GM12878 (cell line): ENCODE measurements at regions not wholly inside any gene's neighbourhood (a gene's known extent, or its start where the extent isn't known, plus 50 kb on each side); places are given as distances from the start of the nearest gene placed in this dataset.

ENCODE experiments used
- ATAC-seq: fragments of 200-7000 bp; cut with Tn5 transposase; 3 replicates; pipeline ENCODE4 v1.9.1; 2020; ENCODE audit warnings: mild to moderate bottlenecking, moderate library complexity
- BruUV-seq: library from RNA; stranded (reverse); fragments of 400-500 nt; replicated peaks from 2 replicates; lab custom pipeline; 2021; lab: Mats Ljungman, UMichigan
- CTCF ChIA-PET: fragments of 300-600 bp; sonication (Branson Sonifier 250); formaldehyde crosslinking; extraction: SDS; loops from one replicate; lab custom pipeline; 2021; ENCODE audit warnings: inconsistent platforms; lab: Yijun Ruan, JAX
- POLR2A ChIA-PET: fragments of 350-600 bp; formaldehyde crosslinking; extraction: SDS; loops from one replicate; lab custom pipeline; 2021; ENCODE audit warnings: inconsistent platforms; lab: Charles Lee
- RAD21 ChIA-PET: fragments of 300-600 bp; sonication (Branson Sonifier 250); formaldehyde crosslinking; loops from one replicate; lab custom pipeline; 2023; ENCODE audit warnings: antibody characterized with exemption; ENCODE audit not compliant: unreplicated experiment; lab: Charles Lee
- SMC1A ChIA-PET: fragments of 300-600 bp; sonication (Branson Sonifier 250); formaldehyde crosslinking; loops from one replicate; lab custom pipeline; 2023; ENCODE audit not compliant: unreplicated experiment, uncharacterized antibody; lab: Charles Lee
- DNase-seq: peaks from one replicate; pipeline ENCODE4 v3.0.0-alpha.2; 2011; ENCODE audit warnings: low read depth, low spot score
- FAIRE-seq: peaks from 3 replicates; lab custom pipeline; 2011; peaks lifted over from hg19 to GRCh38; lab: Jason Lieb, UNC
- H2AFZ ChIP-seq: 2 replicates; pipeline ENCODE4 v1.6.0; 2011; ENCODE audit warnings: low read depth, low read length, control low read depth; ENCODE audit not compliant: control insufficient read depth
- H3K27ac ChIP-seq: 2 replicates; pipeline ENCODE4 v1.5.1; 2011; ENCODE audit warnings: control low read depth; ENCODE audit not compliant: control insufficient read depth, insufficient read depth
- H3K27me3 ChIP-seq, 2 experiments: replicated peaks in 1 of 2; 2 replicates each; pipeline versions ENCODE4 v1.6.0 to v1.6.1; 2011; ENCODE audit warnings: low read length in 1 of 2; ENCODE audit not compliant: control insufficient read depth in 2 of 2, insufficient read depth in 2 of 2
- H3K36me3 ChIP-seq, 2 experiments: 2 replicates each; pipeline ENCODE4 v1.5.1; 2011; ENCODE audit warnings: low read length in 1 of 2; ENCODE audit not compliant: control insufficient read depth in 2 of 2, insufficient read depth in 2 of 2
- H3K4me1 ChIP-seq: 2 replicates; pipeline ENCODE4 v1.6.1; 2011; ENCODE audit warnings: mild to moderate bottlenecking, low read length, moderate library complexity, mixed read lengths; ENCODE audit not compliant: control insufficient read depth, insufficient read depth
- H3K4me2 ChIP-seq: 2 replicates; pipeline ENCODE4 v1.6.0; 2011; ENCODE audit warnings: control low read depth; ENCODE audit not compliant: control insufficient read depth, insufficient read depth
- H3K4me3 ChIP-seq: fragments of 200-600 bp; sonication (generic); 2 replicates; pipeline ENCODE4 v1.5.1; 2016
- H3K79me2 ChIP-seq: 2 replicates; pipeline ENCODE4 v1.6.0; 2011; ENCODE audit warnings: low read length; ENCODE audit not compliant: control insufficient read depth, insufficient read depth
- H3K9ac ChIP-seq: 2 replicates; pipeline ENCODE4 v1.8.0; 2011; ENCODE audit warnings: low read length, control low read depth, mixed read lengths; ENCODE audit not compliant: control insufficient read depth, insufficient read depth
- H3K9me3 ChIP-seq: replicated peaks from 3 replicates; pipeline ENCODE4 v1.5.1; 2011; ENCODE audit warnings: mild to moderate bottlenecking, low read length; ENCODE audit not compliant: control insufficient read depth, insufficient read depth
- H4K20me1 ChIP-seq: 2 replicates; pipeline ENCODE4 v1.6.0; 2011; ENCODE audit not compliant: control insufficient read depth, insufficient read depth
- SKIL ChIP-seq: fragments of 450-650 bp; IDR thresholded peaks from 2 replicates; pipeline ENCODE4 v1.6.1; 2017; ENCODE audit warnings: mild to moderate bottlenecking, low read depth, inconsistent platforms; ENCODE audit not compliant: poor library complexity, severe bottlenecking
- in situ Hi-C: fragments of 300-500 bp; cut with MboI; formaldehyde crosslinking; loops from 9 replicates; pipeline ENCODE4 v1.14.3; 2018; ENCODE audit warnings: mixed read lengths
- intact Hi-C: fragments of 100-400 bp; cut with micrococcal nuclease; formaldehyde crosslinking; loops from one replicate; pipeline ENCODE4 v1.14.2; 2022; ENCODE audit not compliant: unreplicated experiment
- TF ChIP-seq, protein P1 (sequence below): IDR thresholded peaks from 2 replicates; pipeline ENCODE4 v1.6.1; 2011; ENCODE audit warnings: borderline replicate concordance, low read depth, mild to moderate bottlenecking, moderate library complexity, low read length; ENCODE audit not compliant: insufficient read depth, poor library complexity, severe bottlenecking

DNA sequence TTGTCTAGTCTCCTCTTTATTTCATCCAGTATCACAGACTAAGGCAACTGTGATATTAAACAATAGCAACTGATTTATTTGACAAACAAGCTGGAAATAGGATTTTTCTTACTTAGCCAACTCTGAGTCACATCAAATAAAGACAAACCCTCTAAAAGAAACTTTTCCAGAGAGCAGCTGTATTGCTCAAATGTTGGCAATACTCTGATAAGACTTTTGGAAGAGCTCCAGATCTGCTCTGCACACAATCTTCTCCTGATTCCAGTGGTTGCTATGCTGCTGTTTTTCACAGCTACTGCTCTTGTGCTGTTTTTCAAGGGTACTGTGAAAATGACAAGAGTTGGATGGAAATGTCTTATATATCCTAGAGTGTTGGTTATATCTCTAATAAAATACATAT is 1479.2 kb downstream of the SLITRK5 start:
- POLR2A ChIA-PET, result no interaction called here
- CTCF ChIA-PET, result no interaction called here
- no TSS peak for BruUV-seq

More for the DNA sequence above, 1479.2 kb downstream of the SLITRK5 start:
- ChIA-PET RAD21 (no interaction called here), SMC1A (no interaction called here)
- H3K4me1 ChIP-seq, result no peaks in the 10 kb centered on the region
- no peaks in the 10 kb centered on the region for H4K20me1 ChIP-seq
- no peak overlapping the region for H3K4me2 ChIP-seq
- ATAC-seq, result no peak
- no peak overlapping the region for H3K27ac ChIP-seq
- in situ Hi-C loops, result no loop called here
- H3K27me3 ChIP-seq, result no peaks in the 10 kb centered on the region
- no peak for DNase-seq
- H3K9ac ChIP-seq, result no peak overlapping the region
- no peaks in the 10 kb centered on the region for H3K9me3 ChIP-seq
- no peaks in the 10 kb centered on the region for H3K36me3 ChIP-seq
- intact Hi-C loops, result no loop called here
- no peak for FAIRE-seq
- no peak for TF ChIP-seq SKIL
- TF ChIP-seq, protein P1, sequence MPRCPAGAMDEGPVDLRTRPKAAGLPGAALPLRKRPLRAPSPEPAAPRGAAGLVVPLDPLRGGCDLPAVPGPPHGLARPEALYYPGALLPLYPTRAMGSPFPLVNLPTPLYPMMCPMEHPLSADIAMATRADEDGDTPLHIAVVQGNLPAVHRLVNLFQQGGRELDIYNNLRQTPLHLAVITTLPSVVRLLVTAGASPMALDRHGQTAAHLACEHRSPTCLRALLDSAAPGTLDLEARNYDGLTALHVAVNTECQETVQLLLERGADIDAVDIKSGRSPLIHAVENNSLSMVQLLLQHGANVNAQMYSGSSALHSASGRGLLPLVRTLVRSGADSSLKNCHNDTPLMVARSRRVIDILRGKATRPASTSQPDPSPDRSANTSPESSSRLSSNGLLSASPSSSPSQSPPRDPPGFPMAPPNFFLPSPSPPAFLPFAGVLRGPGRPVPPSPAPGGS, result no peak
- no peak overlapping the region for H2AFZ ChIP-seq
- no peaks in the 10 kb centered on the region for H3K79me2 ChIP-seq
- no peak overlapping the region for H3K4me3 ChIP-seq
